ENCODE measurements at regions not wholly inside any gene's neighbourhood (a gene's known extent, or its start where the extent isn't known, plus 50 kb on each side); places are given as distances from the start of the nearest gene placed in this dataset.

DNA sequence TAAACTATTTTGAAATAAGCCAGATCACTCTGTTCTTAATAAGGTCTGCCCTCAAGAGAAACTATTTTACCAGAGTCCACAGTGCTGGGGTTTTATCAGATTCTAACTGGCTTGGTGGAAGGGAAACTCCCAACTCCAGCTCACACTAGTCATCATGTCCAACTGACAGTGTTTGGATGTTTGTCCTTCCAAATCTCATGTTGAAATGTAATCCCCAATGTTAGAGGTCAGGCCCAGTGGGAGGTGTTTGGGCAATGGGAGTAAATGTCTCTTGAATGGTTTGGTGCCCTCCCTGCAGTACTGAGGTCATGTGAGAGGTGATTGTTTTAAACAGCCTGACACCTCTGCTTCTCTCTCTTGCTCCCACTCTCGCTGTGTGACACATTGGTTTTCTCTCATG lies 1301.0 kb upstream of the CDH8 start:
- TF ChIP-seq POLR2A (IDR thresholded peaks at IDR 0.05), result no peak
- TF ChIP-seq, protein P1, sequence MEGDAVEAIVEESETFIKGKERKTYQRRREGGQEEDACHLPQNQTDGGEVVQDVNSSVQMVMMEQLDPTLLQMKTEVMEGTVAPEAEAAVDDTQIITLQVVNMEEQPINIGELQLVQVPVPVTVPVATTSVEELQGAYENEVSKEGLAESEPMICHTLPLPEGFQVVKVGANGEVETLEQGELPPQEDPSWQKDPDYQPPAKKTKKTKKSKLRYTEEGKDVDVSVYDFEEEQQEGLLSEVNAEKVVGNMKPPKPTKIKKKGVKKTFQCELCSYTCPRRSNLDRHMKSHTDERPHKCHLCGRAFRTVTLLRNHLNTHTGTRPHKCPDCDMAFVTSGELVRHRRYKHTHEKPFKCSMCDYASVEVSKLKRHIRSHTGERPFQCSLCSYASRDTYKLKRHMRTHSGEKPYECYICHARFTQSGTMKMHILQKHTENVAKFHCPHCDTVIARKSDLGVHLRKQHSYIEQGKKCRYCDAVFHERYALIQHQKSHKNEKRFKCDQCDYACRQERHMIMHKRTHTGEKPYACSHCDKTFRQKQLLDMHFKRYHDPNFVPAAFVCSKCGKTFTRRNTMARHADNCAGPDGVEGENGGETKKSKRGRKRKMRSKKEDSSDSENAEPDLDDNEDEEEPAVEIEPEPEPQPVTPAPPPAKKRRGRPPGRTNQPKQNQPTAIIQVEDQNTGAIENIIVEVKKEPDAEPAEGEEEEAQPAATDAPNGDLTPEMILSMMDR (IDR thresholded peaks at IDR 0.05), result no peak
- H3K4me3 ChIP-seq, result no peak overlapping the region
- H3K27ac ChIP-seq, result no peak overlapping the region
- no peaks in the 10 kb centered on the region for H3K27me3 ChIP-seq
- no peaks in the 10 kb centered on the region for H3K36me3 ChIP-seq
- peaks cover 0 to 3% (median 0%) of the 10 kb centered on the region in 4 donors for H3K9me3 ChIP-seq
- no peak for DNase-seq
- H3K4me1 ChIP-seq, result no peaks in the 10 kb centered on the region

DNA sequence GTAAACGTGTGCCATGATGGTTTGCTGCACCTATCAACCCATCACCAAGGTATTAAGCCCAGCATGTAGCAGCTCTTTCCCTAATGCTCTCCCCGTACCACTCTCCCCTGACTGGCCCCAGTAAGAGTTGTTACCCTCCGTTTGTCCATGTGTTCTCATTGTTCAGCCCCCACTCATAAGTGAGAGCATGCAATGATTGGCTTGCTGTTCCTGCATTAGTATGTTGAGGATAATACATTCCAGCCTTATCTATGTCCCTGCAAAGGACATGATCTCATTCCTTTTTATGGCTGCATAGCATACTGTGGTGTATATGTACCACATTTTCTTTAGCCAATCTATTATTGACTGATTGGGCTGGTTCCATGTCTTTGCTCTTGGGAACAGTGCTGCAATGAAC lies 1294.9 kb upstream of the CDH8 start:
- DNase-seq, result no peak
- no peaks in the 10 kb centered on the region for H3K27me3 ChIP-seq
- no peaks in the 10 kb centered on the region for H3K36me3 ChIP-seq
- H3K27ac ChIP-seq, result no peak overlapping the region
- no peaks in the 10 kb centered on the region for H3K4me1 ChIP-seq
- H3K4me3 ChIP-seq, result no peak overlapping the region
- H3K9me3 ChIP-seq, result no peaks in the 10 kb centered on the region
- TF ChIP-seq, protein P1 (IDR thresholded peaks at IDR 0.05), result no peak
- no peak for TF ChIP-seq POLR2A (IDR thresholded peaks at IDR 0.05)

GRCh38 chr16:63326736-63327339 lies 1290.6 kb upstream of the CDH8 start:
- no peak for DNase-seq
- H3K4me3 ChIP-seq, result no peak overlapping the region
- TF ChIP-seq, protein P1 (IDR thresholded peaks at IDR 0.05), result no peak
- no peak for TF ChIP-seq POLR2A (IDR thresholded peaks at IDR 0.05)
- H3K27me3 ChIP-seq, result no peaks in the 10 kb centered on the region
- H3K4me1 ChIP-seq, result no peaks in the 10 kb centered on the region
- H3K36me3 ChIP-seq, result no peaks in the 10 kb centered on the region
- H3K9me3 ChIP-seq, result no peaks in the 10 kb centered on the region
- no peak overlapping the region for H3K27ac ChIP-seq

GRCh38 chr16:63323722-63324705 lies 1287.8 kb upstream of the CDH8 start:
- H3K4me1 ChIP-seq, result no peaks in the 10 kb centered on the region
- H3K36me3 ChIP-seq, result no peaks in the 10 kb centered on the region
- H3K27ac ChIP-seq, result no peak overlapping the region
- no peaks in the 10 kb centered on the region for H3K9me3 ChIP-seq
- TF ChIP-seq POLR2A (IDR thresholded peaks at IDR 0.05), result no peak
- TF ChIP-seq, protein P1 (IDR thresholded peaks at IDR 0.05), result no peak
- DNase-seq, result no peak
- no peaks in the 10 kb centered on the region for H3K27me3 ChIP-seq
- H3K4me3 ChIP-seq, result no peak overlapping the region

GRCh38 chr16:63323055-63323454 lies 1286.8 kb upstream of the CDH8 start:
- DNase-seq, result no peak
- no peak for TF ChIP-seq POLR2A (IDR thresholded peaks at IDR 0.05)
- TF ChIP-seq, protein P1 (IDR thresholded peaks at IDR 0.05), result no peak
- H3K27me3 ChIP-seq, result no peaks in the 10 kb centered on the region
- no peaks in the 10 kb centered on the region for H3K36me3 ChIP-seq
- H3K9me3 ChIP-seq, result no peaks in the 10 kb centered on the region
- H3K4me1 ChIP-seq, result no peaks in the 10 kb centered on the region
- H3K27ac ChIP-seq, result no peak overlapping the region
- H3K4me3 ChIP-seq, result no peak overlapping the region
